ENCODE measurements at regions not wholly inside any gene's neighbourhood (a gene's known extent, or its start where the extent isn't known, plus 50 kb on each side); places are given as distances from the start of the nearest gene placed in this dataset.

DNA sequence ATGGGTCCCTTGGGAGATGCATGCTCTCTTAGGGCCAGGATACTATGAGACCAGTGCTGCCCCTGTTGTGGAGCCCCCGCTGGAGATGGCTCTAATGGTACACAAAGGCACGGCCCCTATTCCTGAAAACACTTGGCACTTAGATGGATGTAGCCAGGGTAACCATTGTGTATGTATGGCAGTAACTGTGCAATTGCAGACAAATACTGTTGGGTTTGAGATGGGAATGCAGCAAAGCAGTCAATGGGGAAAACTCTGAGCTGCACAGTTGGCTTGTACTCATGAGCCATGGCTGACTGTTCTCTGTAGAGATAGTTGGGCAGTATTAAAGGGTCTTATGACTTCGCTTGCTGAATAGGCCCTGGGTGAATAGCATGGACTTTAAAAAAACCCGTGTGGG is 67.9 kb upstream of the NPAP1 start:
- Mint-ChIP-seq H3K27me3 (ENCODE audit: low read depth in 2 of 2) (no peaks in the 10 kb centered on the region), H3K4me1 (no peaks in the 10 kb centered on the region), H3K4me3 (no peak overlapping the region), H3K36me3 (peaks cover 11% of the 10 kb centered on the region), H3K9me3 (peaks cover 19 to 26% of the 10 kb centered on the region in 2 donors), H3K27ac (no peak overlapping the region)
- Histone ChIP-seq H3K27me3 (ENCODE audit: control insufficient read depth, insufficient read depth, low read length) (no peaks in the 10 kb centered on the region), H3K4me3 (ENCODE audit: low read length) (no peak overlapping the region), H3K36me3 (ENCODE audit: control insufficient read depth, insufficient read depth, low read length) (no peaks in the 10 kb centered on the region), H3K9me3 (ENCODE audit: control insufficient read depth, insufficient read depth, low read length) (peaks cover 12% of the 10 kb centered on the region), H3K4me1 (ENCODE audit: control insufficient read depth, insufficient read depth, low read length) (no peaks in the 10 kb centered on the region), H3K27ac (ENCODE audit: low read length) (no peak overlapping the region)
- 66% methylated on average over 4 of the region's 4 CpGs for WGBS (ENCODE audit: insufficient coverage)
- ATAC-seq (no peak), DNase-seq (no peak)
- intact Hi-C loops (cut with micrococcal nuclease): no loop called here
- TF ChIP-seq, protein P1, sequence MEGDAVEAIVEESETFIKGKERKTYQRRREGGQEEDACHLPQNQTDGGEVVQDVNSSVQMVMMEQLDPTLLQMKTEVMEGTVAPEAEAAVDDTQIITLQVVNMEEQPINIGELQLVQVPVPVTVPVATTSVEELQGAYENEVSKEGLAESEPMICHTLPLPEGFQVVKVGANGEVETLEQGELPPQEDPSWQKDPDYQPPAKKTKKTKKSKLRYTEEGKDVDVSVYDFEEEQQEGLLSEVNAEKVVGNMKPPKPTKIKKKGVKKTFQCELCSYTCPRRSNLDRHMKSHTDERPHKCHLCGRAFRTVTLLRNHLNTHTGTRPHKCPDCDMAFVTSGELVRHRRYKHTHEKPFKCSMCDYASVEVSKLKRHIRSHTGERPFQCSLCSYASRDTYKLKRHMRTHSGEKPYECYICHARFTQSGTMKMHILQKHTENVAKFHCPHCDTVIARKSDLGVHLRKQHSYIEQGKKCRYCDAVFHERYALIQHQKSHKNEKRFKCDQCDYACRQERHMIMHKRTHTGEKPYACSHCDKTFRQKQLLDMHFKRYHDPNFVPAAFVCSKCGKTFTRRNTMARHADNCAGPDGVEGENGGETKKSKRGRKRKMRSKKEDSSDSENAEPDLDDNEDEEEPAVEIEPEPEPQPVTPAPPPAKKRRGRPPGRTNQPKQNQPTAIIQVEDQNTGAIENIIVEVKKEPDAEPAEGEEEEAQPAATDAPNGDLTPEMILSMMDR (IDR thresholded peaks at IDR 0.05): no peak

GRCh38 chr15:24617646-24618045 is 57.9 kb upstream of the NPAP1 start:
- no peak overlapping the region for H3K4me3 Mint-ChIP-seq
- Histone ChIP-seq H3K36me3 (ENCODE audit: control insufficient read depth, insufficient read depth, low read length) (no peaks in the 10 kb centered on the region), H3K4me1 (ENCODE audit: control insufficient read depth, insufficient read depth, low read length) (no peaks in the 10 kb centered on the region), H3K4me3 (ENCODE audit: low read length) (no peak overlapping the region), H3K27ac (ENCODE audit: low read length) (no peak overlapping the region), H3K27me3 (ENCODE audit: control insufficient read depth, insufficient read depth, low read length) (no peaks in the 10 kb centered on the region), H3K9me3 (ENCODE audit: control insufficient read depth, insufficient read depth, low read length) (peaks cover 9% of the 10 kb centered on the region)
- intact Hi-C loops (cut with micrococcal nuclease): no loop called here
- WGBS (ENCODE audit: insufficient coverage): 0% methylated on average over 1 of the region's 1 CpG
- no peak overlapping the region for H3K27ac Mint-ChIP-seq
- peaks cover 10% of the 10 kb centered on the region for H3K36me3 Mint-ChIP-seq
- peaks cover 19 to 29% of the 10 kb centered on the region in 2 donors for H3K9me3 Mint-ChIP-seq
- ATAC-seq (no peak), DNase-seq (no peak)
- H3K27me3 Mint-ChIP-seq (ENCODE audit: low read depth in 2 of 2): no peaks in the 10 kb centered on the region
- H3K4me1 Mint-ChIP-seq: no peaks in the 10 kb centered on the region
- TF ChIP-seq, protein P1 (IDR thresholded peaks at IDR 0.05): no peak

GRCh38 chr15:24621630-24622215 is 53.9 kb upstream of the NPAP1 start:
- H3K9me3 ChIP-seq (ENCODE audit: control insufficient read depth, insufficient read depth, low read length): peaks cover 12% of the 10 kb centered on the region
- no peaks in the 10 kb centered on the region for H3K36me3 ChIP-seq (ENCODE audit: control insufficient read depth, insufficient read depth, low read length)
- H3K27ac Mint-ChIP-seq: no peak overlapping the region
- H3K4me1 ChIP-seq (ENCODE audit: control insufficient read depth, insufficient read depth, low read length): no peaks in the 10 kb centered on the region
- peaks cover 8 to 21% of the 10 kb centered on the region in 2 donors for H3K9me3 Mint-ChIP-seq
- no peaks in the 10 kb centered on the region for H3K4me1 Mint-ChIP-seq
- no peak overlapping the region for H3K27ac ChIP-seq (ENCODE audit: low read length)
- no peak for DNase-seq
- TF ChIP-seq, protein P1 (IDR thresholded peaks at IDR 0.05): no peak
- 72% methylated on average over 3 of the region's 3 CpGs for WGBS (ENCODE audit: insufficient coverage)
- no peak overlapping the region for H3K4me3 Mint-ChIP-seq
- intact Hi-C loops (cut with micrococcal nuclease): no loop called here
- no peak for ATAC-seq
- no peak overlapping the region for H3K4me3 ChIP-seq (ENCODE audit: low read length)
- H3K27me3 ChIP-seq (ENCODE audit: control insufficient read depth, insufficient read depth, low read length): no peaks in the 10 kb centered on the region
- H3K36me3 Mint-ChIP-seq: peaks cover 6% of the 10 kb centered on the region
- H3K27me3 Mint-ChIP-seq (ENCODE audit: low read depth in 2 of 2): no peaks in the 10 kb centered on the region
